ENCODE measurements at regions not wholly inside any gene's neighbourhood (a gene's known extent, or its start where the extent isn't known, plus 50 kb on each side); places are given as distances from the start of the nearest gene placed in this dataset.
"Not testable (repeated sequence)": the region's sequence is repeated elsewhere in the genome, so short reads cannot be mapped to it uniquely, and the experiment has no call there.

GRCh38 chr14:105678996-105679958, 152.9 kb downstream of the TMEM121 start:
- not testable (repeated sequence) for H3K4me3 ChIP-seq (ENCODE audit: low read depth in 1 of 5, low read length in 5 of 5)

GRCh38 chr14:105679959-105680735, 153.8 kb downstream of the TMEM121 start:
- not testable (repeated sequence) for H3K9ac ChIP-seq (ENCODE audit: low read length in 5 of 5); H3K4me1 ChIP-seq (ENCODE audit: control insufficient read depth in 5 of 5, insufficient read depth in 5 of 5, low read length in 5 of 5); H3K27me3 ChIP-seq (ENCODE audit: control insufficient read depth in 5 of 5, insufficient read depth in 4 of 5, low read length in 5 of 5); H3K9me3 ChIP-seq (ENCODE audit: control insufficient read depth in 5 of 5, low read length in 5 of 5); H3K4me3 ChIP-seq (ENCODE audit: low read depth in 1 of 5, low read length in 5 of 5); H3K27ac ChIP-seq (ENCODE audit: low read depth, low read length); H3K36me3 ChIP-seq (ENCODE audit: control insufficient read depth in 5 of 5, insufficient read depth in 5 of 5, low read length in 5 of 5)

More at GRCh38 chr14:105678996-105679958, 152.9 kb downstream of the TMEM121 start:
- not testable (repeated sequence) for H3K9me3 ChIP-seq (ENCODE audit: control insufficient read depth in 5 of 5, low read length in 5 of 5); H3K4me1 ChIP-seq (ENCODE audit: control insufficient read depth in 5 of 5, insufficient read depth in 5 of 5, low read length in 5 of 5); H3K36me3 ChIP-seq (ENCODE audit: control insufficient read depth in 5 of 5, insufficient read depth in 5 of 5, low read length in 5 of 5); H3K27me3 ChIP-seq (ENCODE audit: control insufficient read depth in 5 of 5, insufficient read depth in 4 of 5, low read length in 5 of 5); H3K9ac ChIP-seq (ENCODE audit: low read length in 5 of 5); H3K27ac ChIP-seq (ENCODE audit: low read depth, low read length)

GRCh38 chr14:105680736-105681098, 154.3 kb downstream of the TMEM121 start:
- not testable (repeated sequence) for H3K4me3 ChIP-seq (ENCODE audit: low read depth in 1 of 5, low read length in 5 of 5); H3K27me3 ChIP-seq (ENCODE audit: control insufficient read depth in 5 of 5, insufficient read depth in 4 of 5, low read length in 5 of 5); H3K9ac ChIP-seq (ENCODE audit: low read length in 5 of 5); H3K4me1 ChIP-seq (ENCODE audit: control insufficient read depth in 5 of 5, insufficient read depth in 5 of 5, low read length in 5 of 5); H3K36me3 ChIP-seq (ENCODE audit: control insufficient read depth in 5 of 5, insufficient read depth in 5 of 5, low read length in 5 of 5); H3K9me3 ChIP-seq (ENCODE audit: control insufficient read depth in 5 of 5, low read length in 5 of 5); H3K27ac ChIP-seq (ENCODE audit: low read depth, low read length)

- not testable (repeated sequence) for H3K4me1 ChIP-seq (ENCODE audit: control insufficient read depth in 5 of 5, insufficient read depth in 5 of 5, low read length in 5 of 5); H3K9ac ChIP-seq (ENCODE audit: low read length in 5 of 5); H3K27me3 ChIP-seq (ENCODE audit: control insufficient read depth in 5 of 5, insufficient read depth in 4 of 5, low read length in 5 of 5); H3K36me3 ChIP-seq (ENCODE audit: control insufficient read depth in 5 of 5, insufficient read depth in 5 of 5, low read length in 5 of 5); H3K9me3 ChIP-seq (ENCODE audit: control insufficient read depth in 5 of 5, low read length in 5 of 5); H3K27ac ChIP-seq (ENCODE audit: low read depth, low read length); H3K4me3 ChIP-seq (ENCODE audit: low read depth in 1 of 5, low read length in 5 of 5)
These were observed 155.3 kb downstream of the TMEM121 start for GRCh38 chr14:105681606-105682185.

- H3K27ac ChIP-seq (ENCODE audit: low read depth, low read length); H3K4me3 ChIP-seq (ENCODE audit: low read depth in 1 of 5, low read length in 5 of 5); H3K4me1 ChIP-seq (ENCODE audit: control insufficient read depth in 5 of 5, insufficient read depth in 5 of 5, low read length in 5 of 5); H3K9me3 ChIP-seq (ENCODE audit: control insufficient read depth in 5 of 5, low read length in 5 of 5); H3K9ac ChIP-seq (ENCODE audit: low read length in 5 of 5); H3K36me3 ChIP-seq (ENCODE audit: control insufficient read depth in 5 of 5, insufficient read depth in 5 of 5, low read length in 5 of 5); H3K27me3 ChIP-seq (ENCODE audit: control insufficient read depth in 5 of 5, insufficient read depth in 4 of 5, low read length in 5 of 5): not testable (repeated sequence)
These were observed 156.1 kb downstream of the TMEM121 start for GRCh38 chr14:105682442-105682841.

GRCh38 chr14:105682956-105683570, 156.7 kb downstream of the TMEM121 start:
- no peaks in the 10 kb centered on the region for H3K27me3 ChIP-seq (ENCODE audit: control insufficient read depth in 5 of 5, insufficient read depth in 4 of 5, low read length in 5 of 5)
- no peaks in the 10 kb centered on the region for H3K9me3 ChIP-seq (ENCODE audit: control insufficient read depth in 5 of 5, low read length in 5 of 5)
- no peak overlapping the region for H3K27ac ChIP-seq (ENCODE audit: low read depth, low read length)
- H3K9ac ChIP-seq (ENCODE audit: low read length in 5 of 5), result no peak overlapping the region
- H3K4me3 ChIP-seq (ENCODE audit: low read depth in 1 of 5, low read length in 5 of 5), result no peak overlapping the region
- H3K4me1 ChIP-seq (ENCODE audit: control insufficient read depth in 5 of 5, insufficient read depth in 5 of 5, low read length in 5 of 5), result no peaks in the 10 kb centered on the region
- no peaks in the 10 kb centered on the region for H3K36me3 ChIP-seq (ENCODE audit: control insufficient read depth in 5 of 5, insufficient read depth in 5 of 5, low read length in 5 of 5)

- H3K9me3 ChIP-seq (ENCODE audit: control insufficient read depth in 5 of 5, low read length in 5 of 5); H3K27ac ChIP-seq (ENCODE audit: low read depth, low read length); H3K4me1 ChIP-seq (ENCODE audit: control insufficient read depth in 5 of 5, insufficient read depth in 5 of 5, low read length in 5 of 5); H3K27me3 ChIP-seq (ENCODE audit: control insufficient read depth in 5 of 5, insufficient read depth in 4 of 5, low read length in 5 of 5); H3K4me3 ChIP-seq (ENCODE audit: low read depth in 1 of 5, low read length in 5 of 5); H3K36me3 ChIP-seq (ENCODE audit: control insufficient read depth in 5 of 5, insufficient read depth in 5 of 5, low read length in 5 of 5); H3K9ac ChIP-seq (ENCODE audit: low read length in 5 of 5): not testable (repeated sequence)
These were observed 157.7 kb downstream of the TMEM121 start for GRCh38 chr14:105684056-105684455.

GRCh38 chr14:105684597-105684996, 158.2 kb downstream of the TMEM121 start:
- H3K4me1 ChIP-seq (ENCODE audit: control insufficient read depth in 5 of 5, insufficient read depth in 5 of 5, low read length in 5 of 5), result not testable (repeated sequence)

GRCh38 chr14:105685003-105685402, 158.6 kb downstream of the TMEM121 start:
- no peaks in the 10 kb centered on the region for H3K27me3 ChIP-seq (ENCODE audit: control insufficient read depth in 5 of 5, insufficient read depth in 4 of 5, low read length in 5 of 5)
- no peak overlapping the region for H3K9ac ChIP-seq (ENCODE audit: low read length in 5 of 5)
- H3K9me3 ChIP-seq (ENCODE audit: control insufficient read depth in 5 of 5, low read length in 5 of 5), result no peaks in the 10 kb centered on the region
- no peaks in the 10 kb centered on the region for H3K36me3 ChIP-seq (ENCODE audit: control insufficient read depth in 5 of 5, insufficient read depth in 5 of 5, low read length in 5 of 5)
- H3K27ac ChIP-seq (ENCODE audit: low read depth, low read length), result no peak overlapping the region
- no peaks in the 10 kb centered on the region for H3K4me1 ChIP-seq (ENCODE audit: control insufficient read depth in 5 of 5, insufficient read depth in 5 of 5, low read length in 5 of 5)
- no peak overlapping the region for H3K4me3 ChIP-seq (ENCODE audit: low read depth in 1 of 5, low read length in 5 of 5)

More at GRCh38 chr14:105684597-105684996, 158.2 kb downstream of the TMEM121 start:
- not testable (repeated sequence) for H3K4me3 ChIP-seq (ENCODE audit: low read depth in 1 of 5, low read length in 5 of 5); H3K9me3 ChIP-seq (ENCODE audit: control insufficient read depth in 5 of 5, low read length in 5 of 5); H3K27me3 ChIP-seq (ENCODE audit: control insufficient read depth in 5 of 5, insufficient read depth in 4 of 5, low read length in 5 of 5); H3K27ac ChIP-seq (ENCODE audit: low read depth, low read length); H3K36me3 ChIP-seq (ENCODE audit: control insufficient read depth in 5 of 5, insufficient read depth in 5 of 5, low read length in 5 of 5); H3K9ac ChIP-seq (ENCODE audit: low read length in 5 of 5)

GRCh38 chr14:105685605-105686004, 159.2 kb downstream of the TMEM121 start:
- H3K9ac ChIP-seq (ENCODE audit: low read length in 5 of 5); H3K9me3 ChIP-seq (ENCODE audit: control insufficient read depth in 5 of 5, low read length in 5 of 5); H3K36me3 ChIP-seq (ENCODE audit: control insufficient read depth in 5 of 5, insufficient read depth in 5 of 5, low read length in 5 of 5); H3K4me1 ChIP-seq (ENCODE audit: control insufficient read depth in 5 of 5, insufficient read depth in 5 of 5, low read length in 5 of 5); H3K27ac ChIP-seq (ENCODE audit: low read depth, low read length); H3K27me3 ChIP-seq (ENCODE audit: control insufficient read depth in 5 of 5, insufficient read depth in 4 of 5, low read length in 5 of 5); H3K4me3 ChIP-seq (ENCODE audit: low read depth in 1 of 5, low read length in 5 of 5): not testable (repeated sequence)
